ENCODE measurements at regions not wholly inside any gene's neighbourhood (a gene's known extent, or its start where the extent isn't known, plus 50 kb on each side); places are given as distances from the start of the nearest gene placed in this dataset.

- TF ChIP-seq CHD2 (IDR thresholded peaks at IDR 0.05; ENCODE audit: low read length) (no peak), SP4 (IDR thresholded peaks at IDR 0.05; ENCODE audit: low read length) (no peak), ATF3 (IDR thresholded peaks at IDR 0.05; ENCODE audit: insufficient read depth, low read depth, low read length) (no peak), SIX5 (IDR thresholded peaks at IDR 0.05; ENCODE audit: low read depth, low read length) (no peak)
Observed at GRCh38 chr20:11355345-11355744, 562.3 kb upstream of the BTBD3 start (continued).

Data from H1 (cell line).